ENCODE measurements at regions not wholly inside any gene's neighbourhood (a gene's known extent, or its start where the extent isn't known, plus 50 kb on each side); places are given as distances from the start of the nearest gene placed in this dataset.

GRCh38 chr2:71826299-71826698, 321.4 kb downstream of the CYP26B1 start:
- TF ChIP-seq POLR2A (IDR thresholded peaks at IDR 0.05) (no peak), CTCF (IDR thresholded peaks at IDR 0.05) (no peak)

Measured in heart left ventricle (tissue), 13 donors.